HEK293 (cell line): ENCODE measurements at regions not wholly inside any gene's neighbourhood (a gene's known extent, or its start where the extent isn't known, plus 50 kb on each side); places are given as distances from the start of the nearest gene placed in this dataset.

ENCODE experiments used
- TF ChIP-seq, protein P1 (sequence below): IDR thresholded peaks from 2 replicates; pipeline ENCODE4 v1.6.1; 2011; ENCODE audit warnings: mild to moderate bottlenecking, low read depth, low read length, borderline replicate concordance
- TF ChIP-seq, protein P2 (sequence below): fragments of 450-650 bp; formaldehyde crosslinking; IDR thresholded peaks from 2 replicates; pipeline ENCODE4 v1.5.1; 2016; ENCODE audit warnings: missing biosample characterization, missing genetic modification characterization, borderline replicate concordance

DNA sequence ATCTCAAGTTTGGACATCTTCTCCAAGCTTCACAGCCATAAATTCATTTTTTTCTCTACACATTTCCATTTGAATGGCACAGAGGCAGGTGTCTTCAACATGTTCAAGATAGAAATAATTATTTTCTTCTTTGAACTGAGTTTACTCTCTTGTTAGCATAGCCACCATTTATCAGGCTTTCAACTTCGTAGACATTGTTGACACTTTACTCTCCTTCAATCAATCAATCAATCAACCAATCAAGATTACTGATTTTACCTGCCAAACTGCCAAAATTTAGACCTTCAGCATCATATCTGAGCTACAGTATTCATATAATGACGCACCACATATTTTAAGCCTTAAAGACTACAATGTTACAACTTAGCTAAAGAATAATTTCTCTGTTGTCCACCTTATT, 300.1 kb upstream of the LUZP2 start:
- TF ChIP-seq, protein P1, sequence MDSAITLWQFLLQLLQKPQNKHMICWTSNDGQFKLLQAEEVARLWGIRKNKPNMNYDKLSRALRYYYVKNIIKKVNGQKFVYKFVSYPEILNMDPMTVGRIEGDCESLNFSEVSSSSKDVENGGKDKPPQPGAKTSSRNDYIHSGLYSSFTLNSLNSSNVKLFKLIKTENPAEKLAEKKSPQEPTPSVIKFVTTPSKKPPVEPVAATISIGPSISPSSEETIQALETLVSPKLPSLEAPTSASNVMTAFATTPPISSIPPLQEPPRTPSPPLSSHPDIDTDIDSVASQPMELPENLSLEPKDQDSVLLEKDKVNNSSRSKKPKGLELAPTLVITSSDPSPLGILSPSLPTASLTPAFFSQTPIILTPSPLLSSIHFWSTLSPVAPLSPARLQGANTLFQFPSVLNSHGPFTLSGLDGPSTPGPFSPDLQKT, result no peak
- TF ChIP-seq, protein P2, sequence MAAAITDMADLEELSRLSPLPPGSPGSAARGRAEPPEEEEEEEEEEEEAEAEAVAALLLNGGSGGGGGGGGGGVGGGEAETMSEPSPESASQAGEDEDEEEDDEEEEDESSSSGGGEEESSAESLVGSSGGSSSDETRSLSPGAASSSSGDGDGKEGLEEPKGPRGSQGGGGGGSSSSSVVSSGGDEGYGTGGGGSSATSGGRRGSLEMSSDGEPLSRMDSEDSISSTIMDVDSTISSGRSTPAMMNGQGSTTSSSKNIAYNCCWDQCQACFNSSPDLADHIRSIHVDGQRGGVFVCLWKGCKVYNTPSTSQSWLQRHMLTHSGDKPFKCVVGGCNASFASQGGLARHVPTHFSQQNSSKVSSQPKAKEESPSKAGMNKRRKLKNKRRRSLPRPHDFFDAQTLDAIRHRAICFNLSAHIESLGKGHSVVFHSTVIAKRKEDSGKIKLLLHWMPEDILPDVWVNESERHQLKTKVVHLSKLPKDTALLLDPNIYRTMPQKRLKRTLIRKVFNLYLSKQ (tag by site-specific recombination), result no peak
